ENCODE measurements at regions not wholly inside any gene's neighbourhood (a gene's known extent, or its start where the extent isn't known, plus 50 kb on each side); places are given as distances from the start of the nearest gene placed in this dataset.

DNA sequence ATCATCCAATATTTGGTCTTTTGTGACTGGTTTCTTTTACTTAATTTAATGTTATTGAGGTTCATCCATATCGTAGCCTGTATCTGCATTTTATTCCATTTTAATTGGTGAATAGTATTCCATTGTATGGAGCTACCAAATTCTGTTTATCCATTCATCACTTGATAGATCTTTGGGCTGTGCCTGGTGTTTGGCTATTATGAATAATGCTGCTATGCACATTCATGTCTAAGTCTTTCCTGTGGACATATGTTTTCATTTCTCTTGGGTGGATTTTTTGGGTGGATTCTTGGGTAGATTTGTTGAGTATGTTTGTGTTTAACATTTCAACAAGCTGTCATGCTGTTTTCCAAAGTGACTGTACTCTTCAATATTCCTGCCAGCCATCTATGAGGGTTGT lies 52.5 kb upstream of the NEDD4L start:
- no peak overlapping the region for H3K4me3 Mint-ChIP-seq
- no peak for DNase-seq
- no peaks in the 10 kb centered on the region for H3K4me1 Mint-ChIP-seq
- Histone ChIP-seq H3K79me2 (ENCODE audit: insufficient read depth, low read length) (no peaks in the 10 kb centered on the region), H3K4me3 (replicated peaks in 1 of 3; ENCODE audit: low read depth in 2 of 3, low read length in 3 of 3) (no peak overlapping the region), H3K9ac (ENCODE audit: insufficient read depth, low read length, poor library complexity, severe bottlenecking) (no peak overlapping the region), H3K4me2 (replicated peaks; ENCODE audit: extremely low read depth, low read length, poor library complexity, severe bottlenecking) (no peak overlapping the region), H3K27ac (ENCODE audit: low read depth in 1 of 2, low read length in 2 of 2) (no peak overlapping the region), H3K4me1 (ENCODE audit: control insufficient read depth in 1 of 2, insufficient read depth in 2 of 2, low read length in 2 of 2) (no peaks in the 10 kb centered on the region), H2AFZ (ENCODE audit: insufficient read depth, low read depth, low read length, poor library complexity, severe bottlenecking) (no peak overlapping the region), H3K9me3 (replicated peaks in 1 of 2; ENCODE audit: control insufficient read depth in 1 of 2, insufficient read depth in 1 of 2, low read length in 2 of 2) (no peaks in the 10 kb centered on the region), H3K36me3 (replicated peaks in 1 of 2; ENCODE audit: control insufficient read depth in 1 of 2, insufficient read depth in 2 of 2, low read length in 2 of 2) (no peaks in the 10 kb centered on the region), H4K20me1 (ENCODE audit: insufficient read depth, low read length) (no peaks in the 10 kb centered on the region), H3K27me3 (ENCODE audit: control insufficient read depth in 2 of 2, insufficient read depth in 2 of 2, low read length in 2 of 2) (no peaks in the 10 kb centered on the region)
- H3K36me3 Mint-ChIP-seq, result no peaks in the 10 kb centered on the region
- H3K27ac Mint-ChIP-seq, result no peak overlapping the region
- no CpG with 5 or more reads among the region's 1 CpG for WGBS (ENCODE audit: insufficient coverage)
- H3K9me3 Mint-ChIP-seq, result peaks cover 0 to 7% (median 4%) of the 10 kb centered on the region in 7 donors
- peaks cover 0 to 4% (median 3%) of the 10 kb centered on the region in 3 donors for H3K27me3 Mint-ChIP-seq (ENCODE audit: low read depth in 3 of 3)
- TF ChIP-seq, protein P1, sequence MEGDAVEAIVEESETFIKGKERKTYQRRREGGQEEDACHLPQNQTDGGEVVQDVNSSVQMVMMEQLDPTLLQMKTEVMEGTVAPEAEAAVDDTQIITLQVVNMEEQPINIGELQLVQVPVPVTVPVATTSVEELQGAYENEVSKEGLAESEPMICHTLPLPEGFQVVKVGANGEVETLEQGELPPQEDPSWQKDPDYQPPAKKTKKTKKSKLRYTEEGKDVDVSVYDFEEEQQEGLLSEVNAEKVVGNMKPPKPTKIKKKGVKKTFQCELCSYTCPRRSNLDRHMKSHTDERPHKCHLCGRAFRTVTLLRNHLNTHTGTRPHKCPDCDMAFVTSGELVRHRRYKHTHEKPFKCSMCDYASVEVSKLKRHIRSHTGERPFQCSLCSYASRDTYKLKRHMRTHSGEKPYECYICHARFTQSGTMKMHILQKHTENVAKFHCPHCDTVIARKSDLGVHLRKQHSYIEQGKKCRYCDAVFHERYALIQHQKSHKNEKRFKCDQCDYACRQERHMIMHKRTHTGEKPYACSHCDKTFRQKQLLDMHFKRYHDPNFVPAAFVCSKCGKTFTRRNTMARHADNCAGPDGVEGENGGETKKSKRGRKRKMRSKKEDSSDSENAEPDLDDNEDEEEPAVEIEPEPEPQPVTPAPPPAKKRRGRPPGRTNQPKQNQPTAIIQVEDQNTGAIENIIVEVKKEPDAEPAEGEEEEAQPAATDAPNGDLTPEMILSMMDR (IDR thresholded peaks at IDR 0.05), result no peak
- intact Hi-C loops (cut with micrococcal nuclease), result no loop called here

DNA sequence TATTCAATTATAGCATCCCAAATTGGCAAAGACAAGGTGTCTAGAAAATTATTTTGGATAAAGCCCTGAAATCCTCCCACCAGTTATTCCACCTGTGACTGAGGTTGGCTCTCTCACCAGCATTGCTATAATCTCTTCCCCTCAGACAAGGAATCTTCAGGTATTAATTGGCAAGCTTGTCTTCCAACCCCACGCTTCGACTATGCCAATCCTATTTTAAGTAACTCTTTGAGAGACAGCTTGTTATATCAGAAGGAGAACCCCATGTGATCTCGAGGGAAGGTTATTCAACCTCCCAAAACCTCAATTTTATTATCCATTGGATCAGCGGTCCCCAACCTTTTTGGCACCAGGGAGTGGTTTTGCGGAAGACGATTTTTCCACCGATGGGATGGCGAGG lies 54.5 kb upstream of the NEDD4L start:
- Mint-ChIP-seq H3K4me1 (no peaks in the 10 kb centered on the region), H3K36me3 (no peaks in the 10 kb centered on the region), H3K9me3 (peaks cover 0 to 7% (median 4%) of the 10 kb centered on the region in 7 donors), H3K27me3 (ENCODE audit: low read depth in 3 of 3) (peaks cover 0 to 6% (median 4%) of the 10 kb centered on the region in 3 donors), H3K4me3 (no peak overlapping the region), H3K27ac (no peak overlapping the region)
- H3K27me3 ChIP-seq (ENCODE audit: control insufficient read depth in 2 of 2, insufficient read depth in 2 of 2, low read length in 2 of 2), result no peaks in the 10 kb centered on the region
- intact Hi-C loops (cut with micrococcal nuclease), result no loop called here
- H3K9me3 ChIP-seq (replicated peaks in 1 of 2; ENCODE audit: control insufficient read depth in 1 of 2, insufficient read depth in 1 of 2, low read length in 2 of 2), result no peaks in the 10 kb centered on the region
- no peak overlapping the region for H3K9ac ChIP-seq (ENCODE audit: insufficient read depth, low read length, poor library complexity, severe bottlenecking)
- H4K20me1 ChIP-seq (ENCODE audit: insufficient read depth, low read length), result no peaks in the 10 kb centered on the region
- no peaks in the 10 kb centered on the region for H3K79me2 ChIP-seq (ENCODE audit: insufficient read depth, low read length)
- H3K4me1 ChIP-seq (ENCODE audit: control insufficient read depth in 1 of 2, insufficient read depth in 2 of 2, low read length in 2 of 2), result no peaks in the 10 kb centered on the region
- no peak overlapping the region for H3K4me3 ChIP-seq (replicated peaks in 1 of 3; ENCODE audit: low read depth in 2 of 3, low read length in 3 of 3)
- H2AFZ ChIP-seq (ENCODE audit: insufficient read depth, low read depth, low read length, poor library complexity, severe bottlenecking), result no peak overlapping the region
- 98% methylated on average over 4 of the region's 8 CpGs for WGBS (ENCODE audit: insufficient coverage)
- H3K36me3 ChIP-seq (replicated peaks in 1 of 2; ENCODE audit: control insufficient read depth in 1 of 2, insufficient read depth in 2 of 2, low read length in 2 of 2), result no peaks in the 10 kb centered on the region
- TF ChIP-seq, protein P1 (IDR thresholded peaks at IDR 0.05), result no peak
- no peak overlapping the region for H3K27ac ChIP-seq (ENCODE audit: low read depth in 1 of 2, low read length in 2 of 2)
- H3K4me2 ChIP-seq (replicated peaks; ENCODE audit: extremely low read depth, low read length, poor library complexity, severe bottlenecking), result no peak overlapping the region
- no peak for DNase-seq
